Panc1 (cell line): ENCODE measurements at regions not wholly inside any gene's neighbourhood (a gene's known extent, or its start where the extent isn't known, plus 50 kb on each side); places are given as distances from the start of the nearest gene placed in this dataset.

Experiments
- CTCF ChIP-seq: fragments of 450-650 bp; IDR thresholded peaks from 2 replicates; pipeline ENCODE4 v1.5.1; 2017; ENCODE audit warnings: mild to moderate bottlenecking
- POLR2AphosphoS5 ChIP-seq: IDR thresholded peaks from 2 replicates; pipeline ENCODE4 v1.6.1; 2012; ENCODE audit warnings: mild to moderate bottlenecking, low read depth, low read length, moderate library complexity
- REST ChIP-seq, 2 experiments: IDR thresholded peaks; 2 replicates each; pipeline ENCODE4 v1.6.1; 2011 to 2012; ENCODE audit warnings: low read depth in 2 of 2, control low read depth in 1 of 2, low read length in 1 of 2, mild to moderate bottlenecking in 1 of 2, moderate library complexity in 1 of 2; ENCODE audit not compliant: insufficient read depth in 1 of 2

- TF ChIP-seq CTCF (no peak), POLR2AphosphoS5 (no peak), REST (IDR thresholded peaks at IDR 0.05; ENCODE audit: insufficient read depth in 1 of 2, low read depth in 2 of 2, low read length in 1 of 2) (no peak)
Observed at GRCh38 chr7:125878235-125878956, 948.8 kb upstream of the POT1 start.
